ENCODE measurements at regions not wholly inside any gene's neighbourhood (a gene's known extent, or its start where the extent isn't known, plus 50 kb on each side); places are given as distances from the start of the nearest gene placed in this dataset.

GRCh38 chr2:62578803-62579640, 73.0 kb upstream of the TMEM17 start (continued):
- TF ChIP-seq CHD1 (IDR thresholded peaks at IDR 0.05; ENCODE audit: low read depth, low read length) (no peak), MAFK (IDR thresholded peaks at IDR 0.05; ENCODE audit: low read depth, low read length) (no peak)

- peak; percentile 92 for DNase-seq
- Histone ChIP-seq H3K9me3 (ENCODE audit: control insufficient read depth, insufficient read depth, low read length) (no peaks in the 10 kb centered on the region), H2AK9ac (replicated peaks; ENCODE audit: low read depth, low read length, poor library complexity) (no peak overlapping the region), H3K36me3 (ENCODE audit: control insufficient read depth, insufficient read depth, low read length) (no peaks in the 10 kb centered on the region), H3K18ac (ENCODE audit: low read depth, low read length) (peak overlapping the region; percentile 97), H2BK5ac (ENCODE audit: low read depth, low read length, poor library complexity, severe bottlenecking) (peak overlapping the region; percentile 100), H4K91ac (ENCODE audit: insufficient read depth, low read depth, low read length) (peak overlapping the region; percentile 83), H2BK15ac (ENCODE audit: low read depth, low read length) (peak overlapping the region; percentile 92; the same call in 2 of the 3 replicates), H4K20me1 (ENCODE audit: insufficient read depth, low read length) (no peaks in the 10 kb centered on the region), H3K4me1 (ENCODE audit: control insufficient read depth, insufficient read depth, low read length) (peaks cover 22% of the 10 kb centered on the region), H4K8ac (ENCODE audit: low read depth in 2 of 2, low read length in 2 of 2) (peak overlapping the region; percentile 92 to 98), H3K14ac (replicated peaks; ENCODE audit: low read depth, low read length) (peak overlapping the region; percentile 81), H3K79me1 (ENCODE audit: low read depth in 1 of 2, low read length in 2 of 2) (no peaks in the 10 kb centered on the region; a peak in 1 of 4 replicates), H2BK20ac (ENCODE audit: low read depth, low read length) (peak overlapping the region; percentile 99), H3K4ac (ENCODE audit: low read depth, low read length) (peak overlapping the region; percentile 97), H3K27ac (ENCODE audit: insufficient read depth, low read length) (peak overlapping the region; percentile 90), H2AK5ac (ENCODE audit: low read depth, low read length) (peak overlapping the region; percentile 72), H3K9ac (ENCODE audit: low read depth, low read length) (no peak overlapping the region; the same call in 1 of the 2 replicates), H3K9me1 (ENCODE audit: insufficient read depth, low read length) (peaks cover 11% of the 10 kb centered on the region), H2AFZ (replicated peaks; ENCODE audit: low read length, poor library complexity) (no peak overlapping the region), H3K4me3 (ENCODE audit: insufficient read depth, low read depth, low read length) (no peak overlapping the region), H3K27me3 (ENCODE audit: control insufficient read depth, insufficient read depth, low read length) (no peaks in the 10 kb centered on the region), H3K56ac (ENCODE audit: extremely low read depth, insufficient read depth, low read length) (peak overlapping the region; percentile 87), H2BK120ac (ENCODE audit: low read depth, low read length) (peak overlapping the region; percentile 97), H3K4me2 (ENCODE audit: low read depth, low read length) (peak overlapping the region; percentile 75; the same call in 1 of the 2 replicates), H3K23ac (ENCODE audit: low read depth, low read length) (peak overlapping the region; percentile 53), H4K5ac (ENCODE audit: low read depth, low read length) (peak overlapping the region; percentile 65; the same call in 1 of the 2 replicates)
- ATAC-seq (ENCODE audit: low read depth): peak; percentile 51
- WGBS, 2 experiments (ENCODE audit: extremely low coverage in 2 of 2, insufficient read length in 1 of 2): no CpG with 5 or more reads among the region's 2 CpGs
- POLR2A ChIA-PET (ENCODE audit: unreplicated experiment): interaction anchor here (0.5 kb wide), 2 partner anchors 24 to 119 kb away, joined by 3 to 4 read pairs; no protein-coding TSS in a partner anchor
- intact Hi-C loops (cut with micrococcal nuclease) (loop anchor here (2.0 to 5.0 kb wide), 4 partner anchors 84 to 189 kb away; no protein-coding TSS in a partner anchor), in situ Hi-C loops (cut with MboI; ENCODE audit: low sequenced_read_pairs) (no loop called here), dilution Hi-C loops (cut with HindIII; ENCODE audit: low sequenced_read_pairs, unreplicated experiment) (no loop called here)
- CTCF ChIA-PET: no interaction called here
- BruUV-seq (replicated peaks): no TSS peak
- TF ChIP-seq FOS (IDR thresholded peaks at IDR 0.05; ENCODE audit: low read depth, low read length) (peak; percentile 91), CEBPB (IDR thresholded peaks at IDR 0.05; ENCODE audit: low read depth, low read length) (peak; percentile 35; the same call in 1 of the 2 replicates), RCOR1 (IDR thresholded peaks at IDR 0.05; ENCODE audit: insufficient replicate concordance, low read length) (peak; percentile 8), MXI1 (IDR thresholded peaks at IDR 0.05; ENCODE audit: borderline replicate concordance, low read depth, low read length) (no peak), MAFK (IDR thresholded peaks at IDR 0.05; ENCODE audit: low read depth, low read length) (peak; percentile 76), CTCF (conservative IDR thresholded peaks at IDR 0.05; ENCODE audit: low read depth, low read length) (no peak), BHLHE40 (IDR thresholded peaks at IDR 0.05; ENCODE audit: low read depth, low read length) (peak; percentile 58), RAD21 (IDR thresholded peaks at IDR 0.05; ENCODE audit: low read length) (no peak)
Observed at GRCh38 chr2:62577994-62578781, 72.2 kb upstream of the TMEM17 start.

Data from IMR-90 (cell line).